ENCODE measurements at regions not wholly inside any gene's neighbourhood (a gene's known extent, or its start where the extent isn't known, plus 50 kb on each side); places are given as distances from the start of the nearest gene placed in this dataset.

- Histone ChIP-seq H3K9me3 (ENCODE audit: low read depth, low read length, poor library complexity, severe bottlenecking) (no peaks in the 10 kb centered on the region), H3K4me1 (ENCODE audit: insufficient read depth, low read length, poor library complexity, severe bottlenecking) (no peaks in the 10 kb centered on the region), H3K27me3 (replicated peaks; ENCODE audit: insufficient read depth, low read depth, low read length, poor library complexity) (peaks cover 7% of the 10 kb centered on the region), H3K36me3 (ENCODE audit: insufficient read depth, low read length, poor library complexity, severe bottlenecking) (no peaks in the 10 kb centered on the region), H3K4me3 (ENCODE audit: low read depth, low read length, poor library complexity, severe bottlenecking) (no peak overlapping the region), H3K27ac (ENCODE audit: low read depth, low read length, poor library complexity, severe bottlenecking) (no peak overlapping the region)
- ChIA-PET CTCF (no interaction called here), POLR2A (ENCODE audit: low non-redundant PET) (no interaction called here)
- DNase-seq (ENCODE audit: low spot score), result no peak
- no peak for TF ChIP-seq EZH2 (IDR thresholded peaks at IDR 0.05; ENCODE audit: borderline replicate concordance, low read depth, low read length, poor library complexity, severe bottlenecking)
- intact Hi-C loops (cut with micrococcal nuclease; ENCODE audit: unreplicated experiment), result no loop called here
- no TSS peak for BruUV-seq (replicated peaks)
These were observed 321.9 kb upstream of the RASGRP1 start for GRCh38 chr15:38886315-38887163.

GRCh38 chr15:38888701-38889221, 324.1 kb upstream of the RASGRP1 start:
- Histone ChIP-seq H3K9me3 (ENCODE audit: low read depth, low read length, poor library complexity, severe bottlenecking) (no peaks in the 10 kb centered on the region), H3K27ac (ENCODE audit: low read depth, low read length, poor library complexity, severe bottlenecking) (no peak overlapping the region), H3K4me1 (ENCODE audit: insufficient read depth, low read length, poor library complexity, severe bottlenecking) (no peaks in the 10 kb centered on the region), H3K36me3 (ENCODE audit: insufficient read depth, low read length, poor library complexity, severe bottlenecking) (no peaks in the 10 kb centered on the region), H3K27me3 (replicated peaks; ENCODE audit: insufficient read depth, low read depth, low read length, poor library complexity) (peaks cover 7% of the 10 kb centered on the region), H3K4me3 (ENCODE audit: low read depth, low read length, poor library complexity, severe bottlenecking) (no peak overlapping the region)
- ChIA-PET CTCF (no interaction called here), POLR2A (ENCODE audit: low non-redundant PET) (no interaction called here)
- BruUV-seq (replicated peaks), result no TSS peak
- no peak for DNase-seq (ENCODE audit: low spot score)
- TF ChIP-seq CTCF (conservative IDR thresholded peaks at IDR 0.05; ENCODE audit: low read depth, low read length) (no peak), EZH2 (IDR thresholded peaks at IDR 0.05; ENCODE audit: borderline replicate concordance, low read depth, low read length, poor library complexity, severe bottlenecking) (no peak)
- intact Hi-C loops (cut with micrococcal nuclease; ENCODE audit: unreplicated experiment), result no loop called here

- intact Hi-C loops (cut with micrococcal nuclease; ENCODE audit: unreplicated experiment), result no loop called here
- ChIA-PET CTCF (no interaction called here), POLR2A (ENCODE audit: low non-redundant PET) (no interaction called here)
- BruUV-seq (replicated peaks), result no TSS peak
- Histone ChIP-seq H3K9me3 (ENCODE audit: low read depth, low read length, poor library complexity, severe bottlenecking) (no peaks in the 10 kb centered on the region), H3K36me3 (ENCODE audit: insufficient read depth, low read length, poor library complexity, severe bottlenecking) (no peaks in the 10 kb centered on the region), H3K4me1 (ENCODE audit: insufficient read depth, low read length, poor library complexity, severe bottlenecking) (no peaks in the 10 kb centered on the region), H3K27me3 (replicated peaks; ENCODE audit: insufficient read depth, low read depth, low read length, poor library complexity) (peaks cover 7% of the 10 kb centered on the region), H3K4me3 (ENCODE audit: low read depth, low read length, poor library complexity, severe bottlenecking) (no peak overlapping the region), H3K27ac (ENCODE audit: low read depth, low read length, poor library complexity, severe bottlenecking) (no peak overlapping the region)
- TF ChIP-seq EZH2 (IDR thresholded peaks at IDR 0.05; ENCODE audit: borderline replicate concordance, low read depth, low read length, poor library complexity, severe bottlenecking), result no peak
- no peak for TF ChIP-seq CTCF (conservative IDR thresholded peaks at IDR 0.05; ENCODE audit: low read depth, low read length)
- no peak for DNase-seq (ENCODE audit: low spot score)
These were observed 325.6 kb upstream of the RASGRP1 start for GRCh38 chr15:38890194-38890593.

GRCh38 chr15:38893925-38894242, 329.3 kb upstream of the RASGRP1 start:
- Histone ChIP-seq H3K27me3 (replicated peaks; ENCODE audit: insufficient read depth, low read depth, low read length, poor library complexity) (no peaks in the 10 kb centered on the region), H3K4me1 (ENCODE audit: insufficient read depth, low read length, poor library complexity, severe bottlenecking) (no peaks in the 10 kb centered on the region), H3K27ac (ENCODE audit: low read depth, low read length, poor library complexity, severe bottlenecking) (no peak overlapping the region), H3K4me3 (ENCODE audit: low read depth, low read length, poor library complexity, severe bottlenecking) (no peak overlapping the region), H3K36me3 (ENCODE audit: insufficient read depth, low read length, poor library complexity, severe bottlenecking) (no peaks in the 10 kb centered on the region), H3K9me3 (ENCODE audit: low read depth, low read length, poor library complexity, severe bottlenecking) (no peaks in the 10 kb centered on the region)
- ChIA-PET POLR2A (ENCODE audit: low non-redundant PET) (no interaction called here), CTCF (no interaction called here)
- no peak for DNase-seq (ENCODE audit: low spot score)
- BruUV-seq (replicated peaks), result no TSS peak
- intact Hi-C loops (cut with micrococcal nuclease; ENCODE audit: unreplicated experiment), result no loop called here
- TF ChIP-seq CTCF (conservative IDR thresholded peaks at IDR 0.05; ENCODE audit: low read depth, low read length) (no peak), EZH2 (IDR thresholded peaks at IDR 0.05; ENCODE audit: borderline replicate concordance, low read depth, low read length, poor library complexity, severe bottlenecking) (no peak)
